Gastroesophageal sphincter (tissue), 3 donors: ENCODE measurements at regions not wholly inside any gene's neighbourhood (a gene's known extent, or its start where the extent isn't known, plus 50 kb on each side); places are given as distances from the start of the nearest gene placed in this dataset.

ENCODE experiments used
- POLR2AphosphoS5 ChIP-seq: sonication (generic); formaldehyde crosslinking; IDR thresholded peaks from one replicate; pipeline ENCODE4 v1.6.1; 2017; ENCODE audit warnings: antibody characterized with exemption
- TF ChIP-seq, protein P1 (sequence below), 4 experiments: fragments of 200-600 bp in 2 of 4; fragments of 450-650 bp in 2 of 4; sonication (generic) in 1 of 4; IDR thresholded peaks; one replicate each; pipeline ENCODE4 v1.5.1; 2017 to 2019; ENCODE audit warnings: antibody characterized with exemption in 4 of 4, mild to moderate bottlenecking in 2 of 4, moderate library complexity in 2 of 4

GRCh38 chr2:236337465-236338325, 73.5 kb upstream of the ASB18 start:
- TF ChIP-seq, protein P1, sequence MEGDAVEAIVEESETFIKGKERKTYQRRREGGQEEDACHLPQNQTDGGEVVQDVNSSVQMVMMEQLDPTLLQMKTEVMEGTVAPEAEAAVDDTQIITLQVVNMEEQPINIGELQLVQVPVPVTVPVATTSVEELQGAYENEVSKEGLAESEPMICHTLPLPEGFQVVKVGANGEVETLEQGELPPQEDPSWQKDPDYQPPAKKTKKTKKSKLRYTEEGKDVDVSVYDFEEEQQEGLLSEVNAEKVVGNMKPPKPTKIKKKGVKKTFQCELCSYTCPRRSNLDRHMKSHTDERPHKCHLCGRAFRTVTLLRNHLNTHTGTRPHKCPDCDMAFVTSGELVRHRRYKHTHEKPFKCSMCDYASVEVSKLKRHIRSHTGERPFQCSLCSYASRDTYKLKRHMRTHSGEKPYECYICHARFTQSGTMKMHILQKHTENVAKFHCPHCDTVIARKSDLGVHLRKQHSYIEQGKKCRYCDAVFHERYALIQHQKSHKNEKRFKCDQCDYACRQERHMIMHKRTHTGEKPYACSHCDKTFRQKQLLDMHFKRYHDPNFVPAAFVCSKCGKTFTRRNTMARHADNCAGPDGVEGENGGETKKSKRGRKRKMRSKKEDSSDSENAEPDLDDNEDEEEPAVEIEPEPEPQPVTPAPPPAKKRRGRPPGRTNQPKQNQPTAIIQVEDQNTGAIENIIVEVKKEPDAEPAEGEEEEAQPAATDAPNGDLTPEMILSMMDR (IDR thresholded peaks at IDR 0.05): no peak
- no peak for TF ChIP-seq POLR2AphosphoS5
